Cardiac fibroblast (primary cell): ENCODE measurements at regions not wholly inside any gene's neighbourhood (a gene's known extent, or its start where the extent isn't known, plus 50 kb on each side); places are given as distances from the start of the nearest gene placed in this dataset.

ENCODE experiments used
- DNase-seq, 2 donors: peaks; one replicate each; pipeline versions ENCODE4 v3.0.0 to v3.0.0-alpha.2; 2010; ENCODE audit warnings: low read depth in 2 of 2
- H3K4me3 ChIP-seq, 2 donors: replicated peaks in 1 of 2; 1 replicate in 1 of 2; 2 replicates in 1 of 2; pipeline ENCODE4 v1.5.1; 2011; ENCODE audit warnings: low read depth in 2 of 2, low read length in 2 of 2, mild to moderate bottlenecking in 2 of 2, moderate library complexity in 1 of 2
- TF ChIP-seq, protein P1 (sequence below): IDR thresholded peaks from one replicate; pipeline ENCODE4 v1.5.1; 2011; ENCODE audit warnings: low read depth, mild to moderate bottlenecking, low read length, inconsistent platforms

DNA sequence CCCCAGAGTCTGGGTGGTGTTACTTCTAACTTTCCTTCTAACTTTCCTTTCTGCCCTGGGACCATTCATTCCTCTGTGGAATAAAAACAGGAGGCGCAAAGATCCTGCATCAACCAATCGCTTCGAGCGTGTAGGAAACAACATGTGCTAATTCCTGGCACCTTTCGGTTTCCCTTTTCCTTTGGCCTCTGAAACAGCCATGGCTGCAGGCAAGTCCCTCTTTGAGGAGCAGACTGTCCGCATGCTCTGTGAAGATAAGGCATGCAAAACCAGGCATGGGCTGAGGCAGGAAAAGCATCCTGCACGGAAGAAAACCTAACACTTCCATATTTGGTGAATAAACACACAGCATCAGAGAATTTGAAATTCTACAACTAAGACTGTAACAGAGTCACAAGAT lies 128.3 kb downstream of the HSD17B3 start:
- TF ChIP-seq, protein P1, sequence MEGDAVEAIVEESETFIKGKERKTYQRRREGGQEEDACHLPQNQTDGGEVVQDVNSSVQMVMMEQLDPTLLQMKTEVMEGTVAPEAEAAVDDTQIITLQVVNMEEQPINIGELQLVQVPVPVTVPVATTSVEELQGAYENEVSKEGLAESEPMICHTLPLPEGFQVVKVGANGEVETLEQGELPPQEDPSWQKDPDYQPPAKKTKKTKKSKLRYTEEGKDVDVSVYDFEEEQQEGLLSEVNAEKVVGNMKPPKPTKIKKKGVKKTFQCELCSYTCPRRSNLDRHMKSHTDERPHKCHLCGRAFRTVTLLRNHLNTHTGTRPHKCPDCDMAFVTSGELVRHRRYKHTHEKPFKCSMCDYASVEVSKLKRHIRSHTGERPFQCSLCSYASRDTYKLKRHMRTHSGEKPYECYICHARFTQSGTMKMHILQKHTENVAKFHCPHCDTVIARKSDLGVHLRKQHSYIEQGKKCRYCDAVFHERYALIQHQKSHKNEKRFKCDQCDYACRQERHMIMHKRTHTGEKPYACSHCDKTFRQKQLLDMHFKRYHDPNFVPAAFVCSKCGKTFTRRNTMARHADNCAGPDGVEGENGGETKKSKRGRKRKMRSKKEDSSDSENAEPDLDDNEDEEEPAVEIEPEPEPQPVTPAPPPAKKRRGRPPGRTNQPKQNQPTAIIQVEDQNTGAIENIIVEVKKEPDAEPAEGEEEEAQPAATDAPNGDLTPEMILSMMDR = no peak
- DNase-seq = no peak
- no peak overlapping the region for H3K4me3 ChIP-seq

- TF ChIP-seq, protein P1 = no peak
Measured at GRCh38 chr9:96172797-96173196, 129.2 kb downstream of the HSD17B3 start.

GRCh38 chr9:96171728-96172127 lies 130.2 kb downstream of the HSD17B3 start:
- TF ChIP-seq, protein P1 = no peak
- DNase-seq = no peak
- H3K4me3 ChIP-seq = no peak overlapping the region

More at GRCh38 chr9:96172797-96173196, 129.2 kb downstream of the HSD17B3 start:
- H3K4me3 ChIP-seq = no peak overlapping the region
- DNase-seq = no peak

GRCh38 chr9:96169901-96170300 lies 132.1 kb downstream of the HSD17B3 start:
- no peak overlapping the region for H3K4me3 ChIP-seq
- DNase-seq = no peak
- TF ChIP-seq, protein P1 = no peak

- TF ChIP-seq, protein P1 = no peak
- peak in 1 of 2 donors; percentile 11 for DNase-seq
- H3K4me3 ChIP-seq = no peak overlapping the region
Measured at GRCh38 chr9:96169484-96169883, 132.5 kb downstream of the HSD17B3 start.

DNA sequence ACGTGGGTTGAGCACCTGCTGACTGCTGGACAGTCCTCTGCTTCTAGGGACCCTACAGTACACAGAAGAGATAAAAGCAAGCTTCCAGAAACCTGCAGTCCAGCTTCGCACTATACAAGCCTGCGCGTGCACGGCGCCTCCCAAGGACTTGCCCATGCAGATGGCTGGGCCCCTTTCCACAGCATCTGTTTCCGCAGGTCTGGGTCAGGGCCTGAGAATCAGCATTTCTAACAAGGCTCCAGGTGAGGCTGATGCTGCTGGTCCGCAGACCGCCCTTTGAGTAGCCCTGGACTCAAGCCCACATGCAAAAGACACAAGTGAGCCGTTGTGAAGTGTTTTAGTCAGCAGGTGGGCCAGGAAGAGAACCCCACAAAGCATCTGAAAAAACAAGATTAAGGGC lies 133.1 kb downstream of the HSD17B3 start:
- no peak for DNase-seq
- TF ChIP-seq, protein P1 = no peak
- H3K4me3 ChIP-seq = no peak overlapping the region

DNA sequence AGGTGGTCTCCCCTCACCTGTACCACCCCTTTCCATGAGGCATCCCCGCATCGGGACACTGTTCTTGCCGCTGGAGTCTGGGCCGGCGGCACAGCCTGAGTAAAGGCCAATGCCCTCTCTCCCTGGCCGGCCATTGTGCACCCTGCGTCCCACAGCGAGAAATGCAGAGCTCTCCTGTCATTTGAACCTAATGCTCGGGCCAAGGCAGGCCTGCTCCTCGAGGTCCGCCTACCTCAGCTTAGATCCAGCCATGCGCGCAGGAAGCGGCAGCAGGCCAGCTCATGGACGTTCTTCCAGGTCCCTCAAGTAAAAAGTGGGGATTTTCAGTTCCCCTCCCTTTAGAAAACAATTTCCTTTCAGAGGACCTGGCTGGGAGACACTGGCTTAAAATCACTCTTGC lies 135.0 kb downstream of the HSD17B3 start:
- no peak overlapping the region for H3K4me3 ChIP-seq
- DNase-seq = no peak
- TF ChIP-seq, protein P1 = no peak
